Body of pancreas (tissue), 4 donors: ENCODE measurements at regions not wholly inside any gene's neighbourhood (a gene's known extent, or its start where the extent isn't known, plus 50 kb on each side); places are given as distances from the start of the nearest gene placed in this dataset.

Experiments
- ATAC-seq: fragments of 150-250 bp; one replicate; pipeline ENCODE4 v1.9.1; 2016
- DNase-seq, 4 donors: peaks; one replicate each; pipeline ENCODE4 v3.0.0-alpha.2; 2019
- H3K27ac ChIP-seq, 4 donors: fragments of 200-600 bp; sonication (generic); 1 replicate in 3 of 4; 2 replicates in 1 of 4; pipeline versions ENCODE4 v1.5.1 to v1.6.1; 2016 to 2019; ENCODE audit warnings: mild to moderate bottlenecking in 1 of 4, mixed read lengths in 1 of 4, moderate library complexity in 1 of 4
- H3K27me3 ChIP-seq, 2 donors: fragments of 200-600 bp; sonication (generic); one replicate each; pipeline ENCODE4 v1.6.0; 2016; ENCODE audit warnings: mild to moderate bottlenecking in 1 of 2
- H3K36me3 ChIP-seq, 2 donors: fragments of 200-600 bp; sonication (generic); replicated peaks in 1 of 2; 2 replicates each; pipeline ENCODE4 v1.5.1; 2016; ENCODE audit warnings: low read depth in 2 of 2; ENCODE audit not compliant: insufficient read depth in 1 of 2
- H3K4me1 ChIP-seq: fragments of 200-600 bp; sonication (generic); one replicate; pipeline ENCODE4 v1.6.0; 2016
- H3K4me3 ChIP-seq, 2 donors: fragments of 200-600 bp; sonication (generic); 1 replicate in 1 of 2; 2 replicates in 1 of 2; pipeline ENCODE4 v1.5.1; 2016 to 2019
- H3K9me3 ChIP-seq, 3 donors: fragments of 200-600 bp; sonication (generic); 1 replicate in 2 of 3; 2 replicates in 1 of 3; pipeline ENCODE4 v1.5.1; 2016
- POLR2A ChIP-seq, 3 donors: fragments of 450-650 bp; IDR thresholded peaks; one replicate each; pipeline ENCODE4 v1.6.1; 2016; ENCODE audit warnings: antibody characterized with exemption in 3 of 3, mild to moderate bottlenecking in 2 of 3
- WGBS, 2 donors: methylation state at CpG; one replicate each; pipeline ENCODE4 v1.1.5; 2017; 5-methylcytosine and 5-hydroxymethylcytosine counted together
- intact Hi-C: fragments of 100-400 bp; cut with DNase I; formaldehyde crosslinking; loops from one replicate; pipeline ENCODE4 v1.15.1; 2023
- TF ChIP-seq, protein P1 (sequence below), 7 experiments: fragments of 450-650 bp in 4 of 7; fragments of 200-600 bp in 3 of 7; sonication (generic) in 3 of 7; IDR thresholded peaks; one replicate each; pipeline ENCODE4 v1.5.1; 2016 to 2019; ENCODE audit warnings: antibody characterized with exemption in 7 of 7

DNA sequence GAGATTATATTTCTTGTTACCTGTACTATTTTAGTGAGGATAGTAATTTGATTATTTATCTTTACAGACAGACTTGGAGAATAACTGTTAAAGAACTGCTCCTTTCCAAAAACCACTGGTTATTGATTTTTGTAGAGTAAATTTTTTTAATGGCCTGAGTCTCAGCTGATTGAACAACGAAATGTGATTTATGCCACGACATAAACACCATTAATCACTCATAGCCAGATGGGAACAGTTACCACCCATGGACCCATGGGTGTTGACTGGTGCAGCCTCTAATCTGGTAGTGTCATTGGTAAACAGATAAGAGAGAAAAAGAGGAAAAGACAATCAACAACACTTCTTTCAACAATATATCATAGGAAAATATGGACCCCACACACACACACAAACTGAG is 101.4 kb upstream of the BEND6 start:
- no peak overlapping the region for H3K27ac ChIP-seq
- H3K9me3 ChIP-seq, result no peaks in the 10 kb centered on the region
- no peaks in the 10 kb centered on the region for H3K36me3 ChIP-seq
- intact Hi-C loops, result loop anchor here (10.0 kb wide), 2 partner anchors 149 to 219 kb away; no protein-coding TSS in a partner anchor
- DNase-seq, result no peak
- no peaks in the 10 kb centered on the region for H3K27me3 ChIP-seq
- H3K4me1 ChIP-seq, result peaks cover 6% of the 10 kb centered on the region
- no peak for ATAC-seq
- TF ChIP-seq POLR2A (IDR thresholded peaks at IDR 0.05), result no peak
- TF ChIP-seq, protein P1, sequence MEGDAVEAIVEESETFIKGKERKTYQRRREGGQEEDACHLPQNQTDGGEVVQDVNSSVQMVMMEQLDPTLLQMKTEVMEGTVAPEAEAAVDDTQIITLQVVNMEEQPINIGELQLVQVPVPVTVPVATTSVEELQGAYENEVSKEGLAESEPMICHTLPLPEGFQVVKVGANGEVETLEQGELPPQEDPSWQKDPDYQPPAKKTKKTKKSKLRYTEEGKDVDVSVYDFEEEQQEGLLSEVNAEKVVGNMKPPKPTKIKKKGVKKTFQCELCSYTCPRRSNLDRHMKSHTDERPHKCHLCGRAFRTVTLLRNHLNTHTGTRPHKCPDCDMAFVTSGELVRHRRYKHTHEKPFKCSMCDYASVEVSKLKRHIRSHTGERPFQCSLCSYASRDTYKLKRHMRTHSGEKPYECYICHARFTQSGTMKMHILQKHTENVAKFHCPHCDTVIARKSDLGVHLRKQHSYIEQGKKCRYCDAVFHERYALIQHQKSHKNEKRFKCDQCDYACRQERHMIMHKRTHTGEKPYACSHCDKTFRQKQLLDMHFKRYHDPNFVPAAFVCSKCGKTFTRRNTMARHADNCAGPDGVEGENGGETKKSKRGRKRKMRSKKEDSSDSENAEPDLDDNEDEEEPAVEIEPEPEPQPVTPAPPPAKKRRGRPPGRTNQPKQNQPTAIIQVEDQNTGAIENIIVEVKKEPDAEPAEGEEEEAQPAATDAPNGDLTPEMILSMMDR (IDR thresholded peaks at IDR 0.05), result no peak
- WGBS, 2 donors, result 19 to 20% methylated on average over 2 of the region's 2 CpGs
- H3K4me3 ChIP-seq, result no peak overlapping the region

GRCh38 chr6:56852260-56853010 is 102.5 kb upstream of the BEND6 start:
- WGBS, 2 donors, result 45 to 48% methylated on average over 6 of the region's 6 CpGs
- H3K36me3 ChIP-seq, result no peaks in the 10 kb centered on the region
- no peak for ATAC-seq
- no peak overlapping the region for H3K27ac ChIP-seq
- intact Hi-C loops, result loop anchor here (10.0 kb wide), 2 partner anchors 148 to 218 kb away; no protein-coding TSS in a partner anchor
- no peak for TF ChIP-seq POLR2A (IDR thresholded peaks at IDR 0.05)
- TF ChIP-seq, protein P1 (IDR thresholded peaks at IDR 0.05), result no peak
- H3K27me3 ChIP-seq, result no peaks in the 10 kb centered on the region
- H3K9me3 ChIP-seq, result no peaks in the 10 kb centered on the region
- no peak for DNase-seq
- no peak overlapping the region for H3K4me3 ChIP-seq
- peaks cover 6% of the 10 kb centered on the region for H3K4me1 ChIP-seq

- intact Hi-C loops, result loop anchor here (10.0 kb wide), 2 partner anchors 147 to 217 kb away; no protein-coding TSS in a partner anchor
- peak in 1 of 3 donors; percentile 38 for TF ChIP-seq POLR2A (IDR thresholded peaks at IDR 0.05)
- TF ChIP-seq, protein P1 (IDR thresholded peaks at IDR 0.05), result peak; percentile 13 to 69 (median 64)
- peaks cover 6% of the 10 kb centered on the region for H3K4me1 ChIP-seq
- WGBS, 2 donors, result 6% methylated on average over 17 of the region's 17 CpGs
- H3K4me3 ChIP-seq, result no peak overlapping the region
- H3K9me3 ChIP-seq, result no peaks in the 10 kb centered on the region
- ATAC-seq (peak; percentile 84), DNase-seq (peak; percentile 23 to 60 (median 38))
- no peaks in the 10 kb centered on the region for H3K36me3 ChIP-seq
- H3K27ac ChIP-seq, result peak overlapping the region in 1 of 4 donors; percentile 18
- H3K27me3 ChIP-seq, result no peaks in the 10 kb centered on the region
Observed at GRCh38 chr6:56851541-56852259, 103.2 kb upstream of the BEND6 start.

DNA sequence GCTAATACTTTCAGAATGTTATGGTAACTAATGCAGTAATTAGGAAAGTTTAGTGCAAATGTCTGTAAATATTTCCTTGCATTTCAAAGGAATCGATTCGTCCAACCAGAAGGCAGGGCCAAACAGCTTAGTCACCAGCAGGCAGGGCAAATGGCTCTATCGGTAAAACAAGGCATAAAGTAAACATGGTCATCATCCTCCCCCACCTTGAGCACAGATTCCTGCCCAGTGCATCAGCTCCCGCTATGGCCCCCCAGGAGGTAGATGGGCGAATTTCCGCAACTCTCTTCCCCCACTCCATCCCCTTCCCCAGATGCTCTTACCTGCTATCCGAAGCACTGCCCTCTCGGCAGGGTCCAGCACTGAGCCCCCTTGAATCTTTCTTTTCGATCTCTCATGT is 103.8 kb upstream of the BEND6 start:
- TF ChIP-seq POLR2A (IDR thresholded peaks at IDR 0.05), result peak in 1 of 3 donors; percentile 1
- TF ChIP-seq, protein P1 (IDR thresholded peaks at IDR 0.05), result no peak
- no peak overlapping the region for H3K4me3 ChIP-seq
- peaks cover 6% of the 10 kb centered on the region for H3K4me1 ChIP-seq
- ATAC-seq (no peak), DNase-seq (no peak)
- H3K27me3 ChIP-seq, result no peaks in the 10 kb centered on the region
- peak overlapping the region in 1 of 4 donors; percentile 18 for H3K27ac ChIP-seq
- H3K36me3 ChIP-seq, result no peaks in the 10 kb centered on the region
- no peaks in the 10 kb centered on the region for H3K9me3 ChIP-seq
- intact Hi-C loops, result loop anchor here (10.0 kb wide), 2 partner anchors 146 to 216 kb away; no protein-coding TSS in a partner anchor
- 5 to 11% methylated on average over 9 of the region's 9 CpGs for WGBS, 2 donors
